SK-N-SH treated with all-trans-retinoic acid at 6 μM for 48 hours (cell line): ENCODE measurements at regions not wholly inside any gene's neighbourhood (a gene's known extent, or its start where the extent isn't known, plus 50 kb on each side); places are given as distances from the start of the nearest gene placed in this dataset.

ENCODE experiments used
- ATAC-seq: fragments of 200-7000 bp; cut with Tn5 transposase; 3 replicates; pipeline ENCODE4 v1.9.1; 2020; ENCODE audit warnings: mild to moderate bottlenecking, moderate library complexity
- ARNTL ChIP-seq: fragments of 450-650 bp; formaldehyde crosslinking; IDR thresholded peaks from 2 replicates; pipeline ENCODE4 v1.5.0; 2020; ENCODE audit warnings: low read depth, mild to moderate bottlenecking, moderate library complexity, borderline replicate concordance
- BACH2 ChIP-seq: fragments of 250-450 bp; sonication (Bioruptor Pico); IDR thresholded peaks from 2 replicates; pipeline ENCODE4 v1.9.0; 2021; ENCODE audit warnings: mild to moderate bottlenecking, borderline replicate concordance
- CSDC2 ChIP-seq: fragments of 250-450 bp; sonication (Bioruptor Pico); IDR thresholded peaks from 2 replicates; pipeline ENCODE4 v1.5.0; 2020; ENCODE audit warnings: mild to moderate bottlenecking, moderate library complexity
- OSR1 ChIP-seq: fragments of 250-450 bp; sonication (Bioruptor Pico); IDR thresholded peaks from 2 replicates; pipeline ENCODE4 v1.8.0; 2022; ENCODE audit warnings: moderate library complexity, mild to moderate bottlenecking, inconsistent platforms
- POU6F1 ChIP-seq: fragments of 250-450 bp; sonication (Bioruptor Pico); IDR thresholded peaks from 2 replicates; pipeline ENCODE4 v1.8.0; 2021; ENCODE audit warnings: low read depth, mild to moderate bottlenecking, moderate library complexity, borderline replicate concordance
- PPARA ChIP-seq: fragments of 250-450 bp; sonication (Bioruptor Pico); IDR thresholded peaks from 2 replicates; pipeline ENCODE4 v1.5.0; 2020; ENCODE audit warnings: mild to moderate bottlenecking, borderline replicate concordance
- SNAI2 ChIP-seq: fragments of 250-450 bp; sonication (Bioruptor Pico); IDR thresholded peaks from 2 replicates; pipeline ENCODE4 v1.5.0; 2020; ENCODE audit warnings: mild to moderate bottlenecking, moderate library complexity
- TOX ChIP-seq: fragments of 250-450 bp; sonication (Bioruptor Pico); IDR thresholded peaks from 2 replicates; pipeline ENCODE4 v1.8.0; 2021; ENCODE audit warnings: mild to moderate bottlenecking, moderate library complexity, borderline replicate concordance
- ZC3H10 ChIP-seq: fragments of 250-450 bp; sonication (Bioruptor Pico); IDR thresholded peaks from 2 replicates; pipeline ENCODE4 v1.5.1; 2021; ENCODE audit warnings: mild to moderate bottlenecking, moderate library complexity
- ZFP3 ChIP-seq: fragments of 250-450 bp; sonication (Bioruptor Pico); IDR thresholded peaks from 2 replicates; pipeline ENCODE4 v1.5.0; 2020; ENCODE audit warnings: mild to moderate bottlenecking, moderate library complexity
- ZFP30 ChIP-seq: fragments of 450-650 bp; formaldehyde crosslinking; IDR thresholded peaks from 2 replicates; pipeline ENCODE4 v1.5.0; 2022; ENCODE audit warnings: mild to moderate bottlenecking, moderate library complexity
- ZNF565 ChIP-seq: fragments of 450-650 bp; formaldehyde crosslinking; conservative IDR thresholded peaks from 2 replicates; pipeline ENCODE4 v1.5.0; 2020; ENCODE audit warnings: low read depth, mild to moderate bottlenecking, moderate library complexity
- ZNF70 ChIP-seq: fragments of 450-650 bp; formaldehyde crosslinking; IDR thresholded peaks from 2 replicates; pipeline ENCODE4 v1.5.0; 2020; ENCODE audit warnings: mild to moderate bottlenecking, moderate library complexity
- ZNF8 ChIP-seq: fragments of 450-650 bp; formaldehyde crosslinking; IDR thresholded peaks from 2 replicates; pipeline ENCODE4 v1.5.0; 2020; ENCODE audit warnings: mild to moderate bottlenecking, moderate library complexity
- TF ChIP-seq, protein P1 (sequence below): fragments of 250-450 bp; sonication (Bioruptor Pico); IDR thresholded peaks from 2 replicates; pipeline ENCODE4 v1.5.1; 2020; ENCODE audit warnings: low read depth, mild to moderate bottlenecking, moderate library complexity
- TF ChIP-seq, protein P2 (sequence below): fragments of 250-450 bp; sonication (Bioruptor Pico); IDR thresholded peaks from 2 replicates; pipeline ENCODE4 v1.5.0; 2020; ENCODE audit warnings: mild to moderate bottlenecking, moderate library complexity
- TF ChIP-seq, protein P3 (sequence below): fragments of 250-450 bp; sonication (Bioruptor Pico); IDR thresholded peaks from 2 replicates; pipeline ENCODE4 v1.5.1; 2021; ENCODE audit warnings: mild to moderate bottlenecking, moderate library complexity
- TF ChIP-seq, protein P4 (sequence below): fragments of 250-450 bp; sonication (Bioruptor Pico); IDR thresholded peaks from 2 replicates; pipeline ENCODE4 v1.8.0; 2020; ENCODE audit warnings: mild to moderate bottlenecking, moderate library complexity, borderline replicate concordance

GRCh38 chr3:34196914-34197313, 398.5 kb downstream of the PDCD6IP start (continued):
- TF ChIP-seq, protein P1, sequence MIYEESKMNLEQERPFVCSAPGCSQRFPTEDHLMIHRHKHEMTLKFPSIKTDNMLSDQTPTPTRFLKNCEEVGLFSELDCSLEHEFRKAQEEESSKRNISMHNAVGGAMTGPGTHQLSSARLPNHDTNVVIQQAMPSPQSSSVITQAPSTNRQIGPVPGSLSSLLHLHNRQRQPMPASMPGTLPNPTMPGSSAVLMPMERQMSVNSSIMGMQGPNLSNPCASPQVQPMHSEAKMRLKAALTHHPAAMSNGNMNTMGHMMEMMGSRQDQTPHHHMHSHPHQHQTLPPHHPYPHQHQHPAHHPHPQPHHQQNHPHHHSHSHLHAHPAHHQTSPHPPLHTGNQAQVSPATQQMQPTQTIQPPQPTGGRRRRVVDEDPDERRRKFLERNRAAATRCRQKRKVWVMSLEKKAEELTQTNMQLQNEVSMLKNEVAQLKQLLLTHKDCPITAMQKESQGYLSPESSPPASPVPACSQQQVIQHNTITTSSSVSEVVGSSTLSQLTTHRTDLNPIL (CRISPR knock-in tag): no peak
- TF ChIP-seq ZFP3 (CRISPR knock-in tag) (no peak), ZNF8 (CRISPR knock-in tag) (no peak), POU6F1 (CRISPR knock-in tag) (no peak), ZFP30 (no peak), ZC3H10 (CRISPR knock-in tag) (no peak)

DNA sequence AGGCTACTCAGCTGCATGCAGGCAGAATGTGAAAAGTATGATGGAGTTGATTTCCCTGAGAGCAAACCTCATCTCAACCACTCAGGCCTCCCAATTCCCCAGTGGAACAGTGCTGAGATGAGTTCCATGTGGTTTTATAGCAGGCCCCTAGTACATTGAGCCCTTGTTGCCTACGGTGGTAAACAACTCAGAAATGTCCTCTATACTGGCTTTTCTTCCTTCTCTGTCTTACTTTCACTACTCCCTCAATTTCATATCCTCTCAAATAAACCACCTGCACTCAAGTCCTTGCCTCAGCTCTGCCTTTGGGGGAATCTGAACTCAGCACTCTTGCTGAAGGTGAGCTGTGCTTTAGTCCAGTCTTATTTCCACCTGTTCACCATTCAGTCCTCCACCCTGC, 399.9 kb downstream of the PDCD6IP start:
- ATAC-seq: no peak
- no peak for TF ChIP-seq ARNTL (CRISPR knock-in tag)
- no peak for TF ChIP-seq ZNF70
- TF ChIP-seq ZNF565 (CRISPR knock-in tag): no peak
- no peak for TF ChIP-seq ZFP30
- TF ChIP-seq SNAI2 (CRISPR knock-in tag): no peak
- no peak for TF ChIP-seq OSR1 (CRISPR knock-in tag)
- TF ChIP-seq BACH2 (CRISPR knock-in tag): no peak
- TF ChIP-seq, protein P2, sequence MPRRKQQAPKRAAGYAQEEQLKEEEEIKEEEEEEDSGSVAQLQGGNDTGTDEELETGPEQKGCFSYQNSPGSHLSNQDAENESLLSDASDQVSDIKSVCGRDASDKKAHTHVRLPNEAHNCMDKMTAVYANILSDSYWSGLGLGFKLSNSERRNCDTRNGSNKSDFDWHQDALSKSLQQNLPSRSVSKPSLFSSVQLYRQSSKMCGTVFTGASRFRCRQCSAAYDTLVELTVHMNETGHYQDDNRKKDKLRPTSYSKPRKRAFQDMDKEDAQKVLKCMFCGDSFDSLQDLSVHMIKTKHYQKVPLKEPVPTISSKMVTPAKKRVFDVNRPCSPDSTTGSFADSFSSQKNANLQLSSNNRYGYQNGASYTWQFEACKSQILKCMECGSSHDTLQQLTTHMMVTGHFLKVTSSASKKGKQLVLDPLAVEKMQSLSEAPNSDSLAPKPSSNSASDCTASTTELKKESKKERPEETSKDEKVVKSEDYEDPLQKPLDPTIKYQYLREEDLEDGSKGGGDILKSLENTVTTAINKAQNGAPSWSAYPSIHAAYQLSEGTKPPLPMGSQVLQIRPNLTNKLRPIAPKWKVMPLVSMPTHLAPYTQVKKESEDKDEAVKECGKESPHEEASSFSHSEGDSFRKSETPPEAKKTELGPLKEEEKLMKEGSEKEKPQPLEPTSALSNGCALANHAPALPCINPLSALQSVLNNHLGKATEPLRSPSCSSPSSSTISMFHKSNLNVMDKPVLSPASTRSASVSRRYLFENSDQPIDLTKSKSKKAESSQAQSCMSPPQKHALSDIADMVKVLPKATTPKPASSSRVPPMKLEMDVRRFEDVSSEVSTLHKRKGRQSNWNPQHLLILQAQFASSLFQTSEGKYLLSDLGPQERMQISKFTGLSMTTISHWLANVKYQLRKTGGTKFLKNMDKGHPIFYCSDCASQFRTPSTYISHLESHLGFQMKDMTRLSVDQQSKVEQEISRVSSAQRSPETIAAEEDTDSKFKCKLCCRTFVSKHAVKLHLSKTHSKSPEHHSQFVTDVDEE (CRISPR knock-in tag): no peak
- TF ChIP-seq, protein P3, sequence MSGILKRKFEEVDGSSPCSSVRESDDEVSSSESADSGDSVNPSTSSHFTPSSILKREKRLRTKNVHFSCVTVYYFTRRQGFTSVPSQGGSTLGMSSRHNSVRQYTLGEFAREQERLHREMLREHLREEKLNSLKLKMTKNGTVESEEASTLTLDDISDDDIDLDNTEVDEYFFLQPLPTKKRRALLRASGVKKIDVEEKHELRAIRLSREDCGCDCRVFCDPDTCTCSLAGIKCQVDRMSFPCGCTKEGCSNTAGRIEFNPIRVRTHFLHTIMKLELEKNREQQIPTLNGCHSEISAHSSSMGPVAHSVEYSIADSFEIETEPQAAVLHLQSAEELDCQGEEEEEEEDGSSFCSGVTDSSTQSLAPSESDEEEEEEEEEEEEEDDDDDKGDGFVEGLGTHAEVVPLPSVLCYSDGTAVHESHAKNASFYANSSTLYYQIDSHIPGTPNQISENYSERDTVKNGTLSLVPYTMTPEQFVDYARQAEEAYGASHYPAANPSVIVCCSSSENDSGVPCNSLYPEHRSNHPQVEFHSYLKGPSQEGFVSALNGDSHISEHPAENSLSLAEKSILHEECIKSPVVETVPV (CRISPR knock-in tag): no peak

DNA sequence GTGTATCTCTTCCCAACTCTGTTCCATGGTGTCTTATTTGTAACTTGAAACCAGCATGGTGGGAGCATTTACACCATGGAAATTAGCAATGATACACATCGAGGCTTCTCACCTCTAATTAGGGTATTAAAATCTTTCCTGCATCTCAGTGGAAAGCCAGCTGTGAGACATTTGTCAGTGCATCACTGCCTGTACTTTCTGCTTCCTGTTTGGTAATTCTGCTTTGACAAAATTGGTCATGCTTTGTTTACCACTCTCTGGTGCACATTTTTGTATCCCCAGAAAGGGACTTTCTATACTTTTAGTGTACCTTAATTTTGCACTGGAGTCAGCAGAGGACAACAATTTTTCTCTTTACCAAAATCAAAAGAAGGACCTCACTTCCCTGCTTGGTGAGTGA, 402.1 kb downstream of the PDCD6IP start:
- TF ChIP-seq ZNF70 (no peak), ZFP3 (CRISPR knock-in tag) (no peak), ZC3H10 (CRISPR knock-in tag) (no peak), CSDC2 (CRISPR knock-in tag) (no peak), OSR1 (CRISPR knock-in tag) (no peak), ARNTL (CRISPR knock-in tag) (no peak), ZFP30 (no peak)
- TF ChIP-seq, protein P3 (CRISPR knock-in tag): no peak
- ATAC-seq: no peak

DNA sequence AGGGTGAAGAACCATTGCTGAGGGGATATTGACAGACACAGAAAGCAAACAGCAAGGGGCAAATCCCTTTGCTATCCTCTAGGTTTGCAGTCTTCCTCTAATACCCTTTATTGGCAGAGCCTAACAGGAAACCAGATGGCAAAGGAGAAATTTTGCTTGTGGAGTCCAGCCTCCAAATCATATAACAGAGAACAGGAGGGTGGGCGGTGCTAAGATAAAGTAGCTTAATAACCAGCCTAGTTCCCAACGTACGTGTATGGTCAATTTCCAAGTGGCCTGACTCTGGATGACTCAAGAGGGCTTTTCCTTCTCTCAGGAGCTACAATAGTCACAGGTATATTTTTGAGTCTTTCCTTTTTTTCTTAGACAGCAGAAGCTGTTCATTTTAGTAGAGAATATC, 404.5 kb downstream of the PDCD6IP start:
- no peak for ATAC-seq
- TF ChIP-seq OSR1 (CRISPR knock-in tag) (no peak), ZNF70 (no peak), ZFP30 (no peak), ZNF8 (CRISPR knock-in tag) (no peak), PPARA (no peak), CSDC2 (CRISPR knock-in tag) (no peak), TOX (no peak)
- TF ChIP-seq, protein P3 (CRISPR knock-in tag): no peak
- TF ChIP-seq, protein P4, sequence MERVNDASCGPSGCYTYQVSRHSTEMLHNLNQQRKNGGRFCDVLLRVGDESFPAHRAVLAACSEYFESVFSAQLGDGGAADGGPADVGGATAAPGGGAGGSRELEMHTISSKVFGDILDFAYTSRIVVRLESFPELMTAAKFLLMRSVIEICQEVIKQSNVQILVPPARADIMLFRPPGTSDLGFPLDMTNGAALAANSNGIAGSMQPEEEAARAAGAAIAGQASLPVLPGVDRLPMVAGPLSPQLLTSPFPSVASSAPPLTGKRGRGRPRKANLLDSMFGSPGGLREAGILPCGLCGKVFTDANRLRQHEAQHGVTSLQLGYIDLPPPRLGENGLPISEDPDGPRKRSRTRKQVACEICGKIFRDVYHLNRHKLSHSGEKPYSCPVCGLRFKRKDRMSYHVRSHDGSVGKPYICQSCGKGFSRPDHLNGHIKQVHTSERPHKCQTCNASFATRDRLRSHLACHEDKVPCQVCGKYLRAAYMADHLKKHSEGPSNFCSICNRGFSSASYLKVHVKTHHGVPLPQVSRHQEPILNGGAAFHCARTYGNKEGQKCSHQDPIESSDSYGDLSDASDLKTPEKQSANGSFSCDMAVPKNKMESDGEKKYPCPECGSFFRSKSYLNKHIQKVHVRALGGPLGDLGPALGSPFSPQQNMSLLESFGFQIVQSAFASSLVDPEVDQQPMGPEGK (CRISPR knock-in tag): no peak
- TF ChIP-seq, protein P2 (CRISPR knock-in tag): no peak
